ENCODE measurements at regions not wholly inside any gene's neighbourhood (a gene's known extent, or its start where the extent isn't known, plus 50 kb on each side); places are given as distances from the start of the nearest gene placed in this dataset.

DNA sequence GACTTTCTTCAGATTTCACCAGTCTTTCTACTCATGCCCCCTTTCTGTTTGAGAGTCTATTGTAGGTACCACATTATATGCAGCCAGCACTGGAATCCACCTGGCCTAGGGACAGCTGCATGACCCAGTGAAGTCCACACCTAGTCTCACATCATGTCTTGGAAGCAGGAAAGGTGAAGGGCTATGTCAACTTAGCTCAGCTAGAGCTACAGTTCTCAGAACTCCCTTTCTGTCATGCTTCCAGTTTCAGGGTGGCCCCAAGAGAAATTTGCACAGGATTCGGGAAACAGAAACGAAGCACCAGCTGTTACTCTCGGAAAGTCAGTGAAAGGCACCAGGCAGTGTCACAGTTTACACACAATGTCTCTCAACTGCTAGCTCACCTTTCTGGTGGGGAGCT lies 51.6 kb upstream of the NLRP1 start:
- DNase-seq (ENCODE audit: low spot score) = no peak
- intact Hi-C loops (cut with micrococcal nuclease) = no loop called here
- H3K9me3 Mint-ChIP-seq = no peaks in the 10 kb centered on the region

GRCh38 chr17:5638596-5638995 lies 54.3 kb upstream of the NLRP1 start:
- DNase-seq (ENCODE audit: low spot score) = no peak
- H3K36me3 Mint-ChIP-seq (ENCODE audit: low read depth) = no peaks in the 10 kb centered on the region
- peaks cover 3% of the 10 kb centered on the region for H3K27me3 Mint-ChIP-seq (ENCODE audit: low read depth)
- no peak overlapping the region for H3K4me3 Mint-ChIP-seq (ENCODE audit: low read depth)
- no peaks in the 10 kb centered on the region for H3K4me1 Mint-ChIP-seq (ENCODE audit: low read depth)
- no peaks in the 10 kb centered on the region for H3K9me3 Mint-ChIP-seq
- intact Hi-C loops (cut with micrococcal nuclease) = no loop called here
- H3K27ac Mint-ChIP-seq = no peak overlapping the region

More for the DNA sequence above, 51.6 kb upstream of the NLRP1 start:
- no peaks in the 10 kb centered on the region for H3K4me1 Mint-ChIP-seq (ENCODE audit: low read depth)
- no peak overlapping the region for H3K27ac Mint-ChIP-seq
- H3K36me3 Mint-ChIP-seq (ENCODE audit: low read depth) = no peaks in the 10 kb centered on the region
- no peak overlapping the region for H3K4me3 Mint-ChIP-seq (ENCODE audit: low read depth)
- H3K27me3 Mint-ChIP-seq (ENCODE audit: low read depth) = peaks cover 10% of the 10 kb centered on the region

GRCh38 chr17:5640726-5641125 lies 56.4 kb upstream of the NLRP1 start:
- no peaks in the 10 kb centered on the region for H3K36me3 Mint-ChIP-seq (ENCODE audit: low read depth)
- no peaks in the 10 kb centered on the region for H3K9me3 Mint-ChIP-seq
- intact Hi-C loops (cut with micrococcal nuclease) = no loop called here
- peaks cover 3% of the 10 kb centered on the region for H3K27me3 Mint-ChIP-seq (ENCODE audit: low read depth)
- no peak overlapping the region for H3K4me3 Mint-ChIP-seq (ENCODE audit: low read depth)
- no peaks in the 10 kb centered on the region for H3K4me1 Mint-ChIP-seq (ENCODE audit: low read depth)
- H3K27ac Mint-ChIP-seq = no peak overlapping the region
- no peak for DNase-seq (ENCODE audit: low spot score)

DNA sequence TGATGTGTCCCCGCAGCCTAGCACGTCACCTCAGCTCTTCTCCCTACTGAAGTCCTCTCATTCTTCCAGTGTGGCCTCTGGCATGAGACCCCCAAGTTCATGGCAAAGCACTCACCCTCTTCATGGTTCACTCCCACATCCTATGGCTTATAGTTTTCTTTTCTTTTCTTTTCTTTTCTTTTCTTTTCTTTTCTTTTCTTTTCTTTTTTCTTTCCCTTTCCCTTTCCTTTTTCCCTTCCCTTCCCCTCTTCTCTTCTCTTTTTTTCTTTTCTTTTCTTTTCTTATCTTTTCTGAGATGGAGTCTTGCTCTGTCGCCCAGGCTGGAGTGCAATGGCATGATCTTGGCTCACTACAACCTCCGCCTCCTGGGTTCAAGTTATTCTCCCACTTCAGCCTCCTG lies 58.4 kb upstream of the NLRP1 start:
- DNase-seq (ENCODE audit: low spot score) = no peak

DNA sequence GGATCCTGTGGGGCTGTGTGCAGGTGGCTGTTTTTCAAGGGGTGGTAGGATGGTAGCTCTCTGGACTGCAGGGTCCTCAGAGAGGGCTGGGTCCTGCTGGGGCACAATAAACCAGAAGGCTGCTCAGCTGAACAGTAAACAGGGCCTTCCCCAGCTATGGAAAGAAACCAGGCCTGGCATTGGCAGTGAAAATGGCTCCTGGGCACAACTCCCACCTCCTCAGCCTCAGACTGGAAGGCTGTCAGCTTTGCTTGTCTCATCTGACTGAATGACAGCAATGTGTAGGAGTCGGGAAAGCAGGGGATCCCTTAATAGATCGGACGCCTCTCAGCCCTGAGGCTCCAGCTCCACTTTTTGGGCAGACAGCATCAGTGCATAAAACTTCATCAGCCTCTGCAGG lies 59.8 kb upstream of the NLRP1 start:
- no peaks in the 10 kb centered on the region for H3K36me3 Mint-ChIP-seq (ENCODE audit: low read depth)
- intact Hi-C loops (cut with micrococcal nuclease) = no loop called here
- H3K27me3 Mint-ChIP-seq (ENCODE audit: low read depth) = peaks cover 1% of the 10 kb centered on the region
- H3K9me3 Mint-ChIP-seq = no peaks in the 10 kb centered on the region
- H3K27ac Mint-ChIP-seq = no peak overlapping the region
- DNase-seq (ENCODE audit: low spot score) = no peak
- no peaks in the 10 kb centered on the region for H3K4me1 Mint-ChIP-seq (ENCODE audit: low read depth)
- H3K4me3 Mint-ChIP-seq (ENCODE audit: low read depth) = no peak overlapping the region

More for the DNA sequence above, 58.4 kb upstream of the NLRP1 start:
- Mint-ChIP-seq H3K4me3 (ENCODE audit: low read depth) (no peak overlapping the region), H3K36me3 (ENCODE audit: low read depth) (no peaks in the 10 kb centered on the region), H3K27me3 (ENCODE audit: low read depth) (peaks cover 3% of the 10 kb centered on the region), H3K9me3 (no peaks in the 10 kb centered on the region), H3K27ac (no peak overlapping the region), H3K4me1 (ENCODE audit: low read depth) (no peaks in the 10 kb centered on the region)
- intact Hi-C loops (cut with micrococcal nuclease) = no loop called here

DNA sequence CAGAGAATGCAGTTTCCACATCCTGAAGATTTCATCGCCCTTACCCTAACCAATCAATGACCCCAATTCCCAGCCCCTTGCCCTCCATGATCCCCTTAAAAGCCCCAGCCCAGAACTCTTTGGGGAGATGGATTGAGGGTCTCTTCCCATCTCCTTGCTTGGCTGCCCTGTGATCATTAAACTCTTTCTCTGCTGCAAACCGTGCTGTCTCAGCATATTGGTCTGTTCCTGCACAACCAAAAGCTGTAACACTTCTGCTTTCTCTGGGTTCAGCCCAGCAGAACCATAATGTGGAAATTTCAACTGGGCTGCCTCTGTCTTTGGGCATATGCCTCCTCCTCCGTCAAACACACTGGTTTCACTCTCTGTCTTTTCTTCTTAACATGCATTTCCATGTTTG lies 67.0 kb upstream of the NLRP1 start:
- Mint-ChIP-seq H3K36me3 (ENCODE audit: low read depth) (no peaks in the 10 kb centered on the region), H3K4me3 (ENCODE audit: low read depth) (no peak overlapping the region), H3K4me1 (ENCODE audit: low read depth) (no peaks in the 10 kb centered on the region), H3K9me3 (peaks cover 15% of the 10 kb centered on the region), H3K27ac (no peak overlapping the region), H3K27me3 (ENCODE audit: low read depth) (peaks cover 1% of the 10 kb centered on the region)
- no peak for DNase-seq (ENCODE audit: low spot score)
- intact Hi-C loops (cut with micrococcal nuclease) = no loop called here

DNA sequence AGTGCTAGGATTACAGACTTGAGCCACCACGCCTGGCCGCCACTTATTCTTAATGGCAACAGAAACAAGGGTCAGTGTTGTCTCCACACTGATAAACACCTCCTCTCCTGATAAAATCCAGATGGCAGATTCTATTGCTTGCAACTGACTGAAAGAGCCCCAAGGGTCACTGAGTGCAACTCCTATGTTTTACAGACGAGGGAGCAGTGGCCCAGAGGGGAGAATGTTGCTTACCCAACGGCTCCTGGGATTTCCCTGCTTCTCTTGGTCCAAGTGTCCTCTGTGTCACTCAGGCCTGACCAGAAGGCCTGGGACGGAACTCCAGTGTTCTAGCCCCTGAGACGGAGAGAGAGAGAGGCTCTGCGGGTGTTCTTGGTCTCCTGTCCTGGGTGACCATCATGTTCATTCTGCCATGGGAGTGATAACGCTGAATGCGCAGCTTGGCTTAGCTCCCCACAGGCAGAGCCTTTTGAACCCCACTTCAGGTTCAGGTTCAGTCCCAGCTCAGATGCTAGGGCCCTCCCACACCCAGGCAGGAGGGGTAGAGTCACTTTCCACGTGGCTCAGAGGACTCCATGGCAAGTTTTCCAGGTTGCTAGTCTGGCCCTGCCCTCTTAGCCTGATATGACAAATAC lies 77.3 kb upstream of the NLRP1 start:
- Mint-ChIP-seq H3K9me3 (no peaks in the 10 kb centered on the region), H3K36me3 (ENCODE audit: low read depth) (no peaks in the 10 kb centered on the region), H3K27ac (no peak overlapping the region), H3K4me1 (ENCODE audit: low read depth) (no peaks in the 10 kb centered on the region), H3K4me3 (ENCODE audit: low read depth) (no peak overlapping the region), H3K27me3 (ENCODE audit: low read depth) (no peaks in the 10 kb centered on the region)
- no peak for DNase-seq (ENCODE audit: low spot score)
- intact Hi-C loops (cut with micrococcal nuclease) = no loop called here

DNA sequence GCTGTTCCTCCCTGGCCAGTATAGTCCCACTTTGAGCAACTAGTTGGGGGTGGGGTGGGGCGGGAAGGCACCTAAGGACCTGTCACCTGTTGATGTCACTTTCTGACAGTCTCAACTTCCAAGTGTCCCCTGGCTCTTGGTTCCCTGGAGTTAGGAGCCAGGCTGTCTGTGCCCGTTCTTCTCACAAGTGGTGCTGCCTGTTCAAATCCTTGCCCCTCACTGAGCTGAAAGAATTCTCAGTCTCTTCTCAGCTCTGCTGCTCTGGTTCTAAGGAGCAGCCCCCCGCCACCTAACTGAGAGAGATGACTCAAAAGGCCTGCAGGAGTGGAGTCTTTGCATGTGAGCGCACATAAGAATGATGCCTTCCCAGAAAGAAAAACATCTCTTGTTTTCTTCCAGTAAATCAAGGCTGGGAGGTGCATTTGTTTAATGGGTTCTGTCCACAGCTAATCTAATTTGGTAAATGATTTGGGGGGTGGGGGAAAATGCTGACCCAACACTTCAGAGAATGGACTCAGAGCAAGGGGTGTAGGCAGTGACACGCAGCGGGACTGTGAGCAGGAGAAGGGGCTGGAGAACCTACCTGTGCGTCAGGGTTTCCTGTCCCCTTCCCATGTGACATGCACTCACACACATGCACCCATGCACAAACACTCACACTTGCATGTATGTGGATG lies 78.2 kb upstream of the NLRP1 start:
- no peak overlapping the region for H3K27ac Mint-ChIP-seq
- H3K36me3 Mint-ChIP-seq (ENCODE audit: low read depth) = no peaks in the 10 kb centered on the region
- DNase-seq (ENCODE audit: low spot score) = no peak
- H3K4me3 Mint-ChIP-seq (ENCODE audit: low read depth) = no peak overlapping the region
- H3K27me3 Mint-ChIP-seq (ENCODE audit: low read depth) = no peaks in the 10 kb centered on the region
- no peaks in the 10 kb centered on the region for H3K9me3 Mint-ChIP-seq
- no peaks in the 10 kb centered on the region for H3K4me1 Mint-ChIP-seq (ENCODE audit: low read depth)
- intact Hi-C loops (cut with micrococcal nuclease) = no loop called here

GRCh38 chr17:5665164-5665563 lies 80.9 kb upstream of the NLRP1 start:
- Mint-ChIP-seq H3K9me3 (no peaks in the 10 kb centered on the region), H3K4me3 (ENCODE audit: low read depth) (no peak overlapping the region), H3K27me3 (ENCODE audit: low read depth) (no peaks in the 10 kb centered on the region), H3K4me1 (ENCODE audit: low read depth) (no peaks in the 10 kb centered on the region), H3K36me3 (ENCODE audit: low read depth) (no peaks in the 10 kb centered on the region), H3K27ac (no peak overlapping the region)
- intact Hi-C loops (cut with micrococcal nuclease) = no loop called here
- no peak for DNase-seq (ENCODE audit: low spot score)

GRCh38 chr17:5667871-5668270 lies 83.6 kb upstream of the NLRP1 start:
- intact Hi-C loops (cut with micrococcal nuclease) = no loop called here
- Mint-ChIP-seq H3K36me3 (ENCODE audit: low read depth) (no peaks in the 10 kb centered on the region), H3K27ac (no peak overlapping the region), H3K4me1 (ENCODE audit: low read depth) (no peaks in the 10 kb centered on the region), H3K27me3 (ENCODE audit: low read depth) (no peaks in the 10 kb centered on the region), H3K4me3 (ENCODE audit: low read depth) (no peak overlapping the region), H3K9me3 (no peaks in the 10 kb centered on the region)
- DNase-seq (ENCODE audit: low spot score) = no peak

DNA sequence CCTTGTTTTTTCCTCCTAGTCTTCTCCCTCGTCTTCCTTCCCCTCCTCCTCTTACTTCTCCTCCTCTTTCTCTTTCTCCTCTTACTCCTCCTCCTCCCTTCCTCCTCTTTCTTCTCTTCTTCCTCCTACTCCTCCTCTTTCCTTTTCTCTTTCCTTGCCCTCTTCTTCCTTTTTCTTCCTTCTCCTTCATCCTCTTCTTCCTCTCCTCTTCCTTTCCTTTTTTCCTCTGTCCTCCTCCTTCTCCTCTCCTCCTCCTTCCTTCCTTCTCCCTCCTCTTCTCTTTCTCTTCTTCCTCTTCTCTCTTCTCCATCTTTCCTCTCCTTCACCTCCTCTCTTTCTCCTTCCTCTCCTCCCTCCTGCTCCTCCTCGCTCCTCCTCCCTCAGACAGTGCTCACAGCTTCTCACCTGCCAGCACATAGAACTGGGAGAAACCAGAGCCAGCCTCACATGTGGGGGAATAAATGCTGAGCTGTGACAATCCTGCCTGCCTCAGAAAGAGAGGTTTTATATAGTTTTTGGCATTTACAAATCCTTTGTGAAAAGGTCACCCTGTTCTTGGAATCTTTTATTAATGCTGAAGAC lies 84.3 kb upstream of the NLRP1 start:
- no peak overlapping the region for H3K27ac Mint-ChIP-seq
- H3K9me3 Mint-ChIP-seq = no peaks in the 10 kb centered on the region
- DNase-seq (ENCODE audit: low spot score) = no peak
- no peak overlapping the region for H3K4me3 Mint-ChIP-seq (ENCODE audit: low read depth)
- no peaks in the 10 kb centered on the region for H3K4me1 Mint-ChIP-seq (ENCODE audit: low read depth)
- no peaks in the 10 kb centered on the region for H3K36me3 Mint-ChIP-seq (ENCODE audit: low read depth)
- H3K27me3 Mint-ChIP-seq (ENCODE audit: low read depth) = no peaks in the 10 kb centered on the region
- intact Hi-C loops (cut with micrococcal nuclease) = no loop called here

GRCh38 chr17:5669191-5669590 lies 84.9 kb upstream of the NLRP1 start:
- Mint-ChIP-seq H3K27me3 (ENCODE audit: low read depth) (peaks cover 2% of the 10 kb centered on the region), H3K4me3 (ENCODE audit: low read depth) (no peak overlapping the region), H3K9me3 (no peaks in the 10 kb centered on the region), H3K27ac (no peak overlapping the region), H3K36me3 (ENCODE audit: low read depth) (no peaks in the 10 kb centered on the region), H3K4me1 (ENCODE audit: low read depth) (no peaks in the 10 kb centered on the region)
- no peak for DNase-seq (ENCODE audit: low spot score)
- intact Hi-C loops (cut with micrococcal nuclease) = no loop called here

GRCh38 chr17:5672141-5672540 lies 87.8 kb upstream of the NLRP1 start:
- H3K9me3 Mint-ChIP-seq = no peaks in the 10 kb centered on the region
- H3K4me3 Mint-ChIP-seq (ENCODE audit: low read depth) = no peak overlapping the region
- no peak overlapping the region for H3K27ac Mint-ChIP-seq
- intact Hi-C loops (cut with micrococcal nuclease) = no loop called here
- DNase-seq (ENCODE audit: low spot score) = no peak
- no peaks in the 10 kb centered on the region for H3K4me1 Mint-ChIP-seq (ENCODE audit: low read depth)
- H3K27me3 Mint-ChIP-seq (ENCODE audit: low read depth) = peaks cover 5% of the 10 kb centered on the region
- no peaks in the 10 kb centered on the region for H3K36me3 Mint-ChIP-seq (ENCODE audit: low read depth)

Data from activated T-helper 2 cell treated with anti-CD3 and anti-CD28 coated beads, Interferon-gamma antibody, Interleukin-2, Interleukin-4, amounts not matched to agents 10 μg/mL and 5 μg/mL and 100 μg/mL, durations not matched to agents 14 hours and 24 hours and 36 hours (primary cell).